SK-N-SH (cell line): ENCODE measurements at regions not wholly inside any gene's neighbourhood (a gene's known extent, or its start where the extent isn't known, plus 50 kb on each side); places are given as distances from the start of the nearest gene placed in this dataset.
"Not testable (repeated sequence)": the region's sequence is repeated elsewhere in the genome, so short reads cannot be mapped to it uniquely, and the experiment has no call there.

Experiments
- CTCF ChIA-PET: fragments of 300-600, 350-600 bp; formaldehyde crosslinking; extraction: SDS; loops from one replicate; lab custom pipeline; 2021; lab: Yijun Ruan, JAX
- POLR2A ChIA-PET: fragments of 350-600 bp; sonication (Branson Sonifier 250); formaldehyde crosslinking; extraction: SDS; loops from one replicate; lab custom pipeline; 2020; ENCODE audit warnings: antibody characterized with exemption, inconsistent platforms; lab: Yijun Ruan, JAX
- DNase-seq: peaks from one replicate; pipeline ENCODE4 v3.0.0; 2012
- H2AFZ ChIP-seq: fragments of 200-600 bp; sonication (generic); 2 replicates; pipeline ENCODE4 v1.8.1; 2016; ENCODE audit warnings: antibody characterized with exemption, mild to moderate bottlenecking, low read depth
- H3F3A ChIP-seq: fragments of 200-600 bp; sonication (generic); replicated peaks from 2 replicates; pipeline ENCODE3; 2016; ENCODE audit warnings: antibody characterized with exemption, mild to moderate bottlenecking; ENCODE audit not compliant: insufficient read depth
- H3K27ac ChIP-seq, 2 experiments: fragments of 200-500 bp in 1 of 2; fragments of 200-600 bp in 1 of 2; sonication (Bioruptor generic) in 1 of 2; sonication (generic), shearing (Covaris generic) in 1 of 2; 2 replicates each; pipeline versions ENCODE4 v1.5.1 to v1.6.1; 2014 to 2016; ENCODE audit warnings: low read depth in 2 of 2, inconsistent platforms in 1 of 2, low read length in 1 of 2, mild to moderate bottlenecking in 1 of 2, mixed read lengths in 1 of 2
- H3K27me3 ChIP-seq: fragments of 200-600 bp; sonication (generic), shearing (Covaris generic); 2 replicates; pipeline ENCODE4 v1.6.1; 2016; ENCODE audit warnings: mixed run types; ENCODE audit not compliant: insufficient read depth
- H3K36me3 ChIP-seq, 2 experiments: fragments of 200-500 bp in 1 of 2; fragments of 200-600 bp in 1 of 2; sonication (Bioruptor generic) in 1 of 2; sonication (generic) in 1 of 2; replicated peaks in 1 of 2; 2 replicates each; pipeline versions ENCODE3 to v1.5.1; 2014 to 2016; ENCODE audit warnings: low read length in 1 of 2, mild to moderate bottlenecking in 1 of 2; ENCODE audit not compliant: insufficient read depth in 2 of 2, control insufficient read depth in 1 of 2
- H3K4me1 ChIP-seq, 2 experiments: fragments of 200-500 bp in 1 of 2; fragments of 200-600 bp in 1 of 2; sonication (Bioruptor generic) in 1 of 2; sonication (generic), shearing (Covaris generic) in 1 of 2; 2 replicates each; pipeline versions ENCODE4 v1.5.1 to v1.6.1; 2014 to 2016; ENCODE audit warnings: low read depth in 1 of 2, low read length in 1 of 2, mixed run types in 1 of 2; ENCODE audit not compliant: insufficient read depth in 2 of 2, control insufficient read depth in 1 of 2
- H3K4me2 ChIP-seq: fragments of 200-600 bp; sonication (generic), shearing (Covaris generic); 2 replicates; pipeline ENCODE4 v1.6.1; 2017; ENCODE audit warnings: mixed run types
- H3K4me3 ChIP-seq, 2 experiments: fragments of 200-500 bp in 1 of 2; fragments of 200-600 bp in 1 of 2; sonication (Bioruptor generic) in 1 of 2; sonication (generic), shearing (Covaris generic) in 1 of 2; 2 replicates each; pipeline versions ENCODE4 v1.5.1 to v1.8.1; 2014 to 2016; ENCODE audit warnings: low read depth in 2 of 2, inconsistent platforms in 1 of 2, low read length in 1 of 2, mild to moderate bottlenecking in 1 of 2, mixed read lengths in 1 of 2, moderate library complexity in 1 of 2
- H3K79me2 ChIP-seq: fragments of 200-600 bp; sonication (generic); 2 replicates; pipeline ENCODE4 v1.8.1; 2017; ENCODE audit warnings: mild to moderate bottlenecking; ENCODE audit not compliant: insufficient read depth
- H3K9ac ChIP-seq: fragments of 200-600 bp; sonication (generic); 2 replicates; pipeline ENCODE4 v1.6.1; 2017; ENCODE audit warnings: mixed run types
- H3K9me2 ChIP-seq: fragments of 200-600 bp; sonication (generic); 2 replicates; pipeline ENCODE4 v1.6.1; 2017; ENCODE audit warnings: mixed run types
- H3K9me3 ChIP-seq: fragments of 200-600 bp; sonication (generic); 2 replicates; pipeline ENCODE4 v1.6.1; 2017; ENCODE audit warnings: mixed run types, mild to moderate bottlenecking, moderate library complexity
- H4K20me1 ChIP-seq: fragments of 200-600 bp; sonication (generic); 2 replicates; pipeline ENCODE4 v1.6.1; 2017; ENCODE audit warnings: mild to moderate bottlenecking, mixed run types; ENCODE audit not compliant: insufficient read depth
- FOXJ3 ChIP-seq: sonication (generic); formaldehyde crosslinking; IDR thresholded peaks from 2 replicates; pipeline ENCODE4 v1.5.1; 2020; ENCODE audit warnings: mild to moderate bottlenecking, missing genetic modification reagents
- GATA2 ChIP-seq: sonication (generic); formaldehyde crosslinking; IDR thresholded peaks from 2 replicates; pipeline ENCODE4 v1.5.0; 2020; ENCODE audit warnings: mild to moderate bottlenecking, missing genetic modification reagents
- JUND ChIP-seq: IDR thresholded peaks from 2 replicates; pipeline ENCODE4 v1.4.0; 2012
- PBX3 ChIP-seq: IDR thresholded peaks from 2 replicates; pipeline ENCODE4; 2012
- POLR2AphosphoS5 ChIP-seq: IDR thresholded peaks from 2 replicates; pipeline ENCODE4 v1.6.1; 2012; ENCODE audit warnings: low read depth, low read length
- RXRA ChIP-seq: IDR thresholded peaks from 2 replicates; pipeline ENCODE4 v1.4.0; 2012; ENCODE audit warnings: low read depth, mild to moderate bottlenecking, borderline replicate concordance
- SIN3A ChIP-seq: IDR thresholded peaks from 2 replicates; pipeline ENCODE4 v1.6.1; 2012; ENCODE audit warnings: low read depth, mild to moderate bottlenecking, low read length, moderate library complexity, borderline replicate concordance
- TAF1 ChIP-seq: IDR thresholded peaks from 2 replicates; pipeline ENCODE4 v1.6.1; 2012; ENCODE audit warnings: low read depth, mild to moderate bottlenecking, low read length, moderate library complexity, borderline replicate concordance
- TCF12 ChIP-seq: IDR thresholded peaks from 2 replicates; pipeline ENCODE4 v1.4.0; 2012
- TEAD4 ChIP-seq: IDR thresholded peaks from 2 replicates; pipeline ENCODE4 v1.4.0; 2012; ENCODE audit warnings: mild to moderate bottlenecking, borderline replicate concordance; ENCODE audit not compliant: insufficient read depth
- ZBTB33 ChIP-seq: IDR thresholded peaks from 2 replicates; pipeline ENCODE4 v1.4.0; 2012; ENCODE audit warnings: low read depth, borderline replicate concordance
- WGBS: methylation state at CpG from one replicate; pipeline ENCODE4 v1.1.6; 2017; ENCODE audit warnings: low lambda C conversion rate; 5-methylcytosine and 5-hydroxymethylcytosine counted together

DNA sequence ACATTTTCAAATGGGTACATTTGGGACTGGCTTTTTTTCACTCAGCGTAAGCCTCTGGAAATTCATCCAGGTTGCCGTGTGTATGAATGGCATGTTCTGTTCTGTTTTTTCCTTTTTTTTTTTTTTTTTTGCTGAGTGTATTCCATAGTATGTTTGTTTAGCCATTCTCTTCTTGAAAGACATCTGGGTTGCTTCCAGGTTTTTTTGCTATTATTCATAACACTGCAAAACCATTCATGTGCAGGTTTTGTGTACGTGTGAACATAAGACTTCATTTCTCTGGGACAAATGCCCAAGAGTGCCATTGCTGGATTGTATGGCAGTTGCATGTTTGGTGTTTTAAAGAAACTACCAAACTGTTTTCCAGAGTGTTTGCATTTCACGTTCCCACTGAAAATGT lies 335.9 kb upstream of the TNRC6C start:
- ChIA-PET POLR2A (no interaction called here), CTCF (no interaction called here)
- H3K36me3 ChIP-seq: no peaks in the 10 kb centered on the region
- no peak for TF ChIP-seq ZBTB33
- no peak for TF ChIP-seq TAF1
- TF ChIP-seq TCF12: no peak
- no peak for TF ChIP-seq POLR2AphosphoS5
- TF ChIP-seq PBX3: no peak
- no peak for TF ChIP-seq TEAD4
- TF ChIP-seq GATA2: no peak
- no peak for TF ChIP-seq SIN3A
- no peak for TF ChIP-seq RXRA
- no peak for TF ChIP-seq JUND
- TF ChIP-seq FOXJ3: no peak
- 59% methylated on average over 4 of the region's 4 CpGs for WGBS
- H4K20me1 ChIP-seq: no peaks in the 10 kb centered on the region
- no peak overlapping the region for H3K4me3 ChIP-seq
- H3K9me3 ChIP-seq: peaks cover 5% of the 10 kb centered on the region; the same call in 1 of the 2 replicates
- H3F3A ChIP-seq: peaks cover 4% of the 10 kb centered on the region
- peaks cover 6% of the 10 kb centered on the region; the same call in 1 of the 2 replicates for H3K9me2 ChIP-seq
- no peaks in the 10 kb centered on the region for H3K27me3 ChIP-seq
- no peak overlapping the region for H3K27ac ChIP-seq
- H3K4me1 ChIP-seq: no peaks in the 10 kb centered on the region
- H2AFZ ChIP-seq: no peak overlapping the region
- no peak overlapping the region for H3K4me2 ChIP-seq
- DNase-seq: no peak
- H3K79me2 ChIP-seq: no peaks in the 10 kb centered on the region
- H3K9ac ChIP-seq: no peak overlapping the region

- POLR2A ChIA-PET, H3K9me3 ChIP-seq, H3K27me3 ChIP-seq, H3K79me2 ChIP-seq, H3K9me2 ChIP-seq, H3K36me3 ChIP-seq, H3K27ac ChIP-seq, H3K4me1 ChIP-seq, H3K4me2 ChIP-seq, H2AFZ ChIP-seq, H3K9ac ChIP-seq, DNase-seq, H4K20me1 ChIP-seq, H3K4me3 ChIP-seq, H3F3A ChIP-seq: not testable (repeated sequence)
- WGBS: 79% methylated on average over 10 of the region's 10 CpGs
- CTCF ChIA-PET: interaction anchor here (1.9 kb wide), 1 partner anchor 13 kb away, joined by 5 read pairs; no protein-coding TSS in a partner anchor
These were observed 335.2 kb upstream of the TNRC6C start for GRCh38 chr17:77623321-77623720.
